AG09309 (cell line): ENCODE measurements at regions not wholly inside any gene's neighbourhood (a gene's known extent, or its start where the extent isn't known, plus 50 kb on each side); places are given as distances from the start of the nearest gene placed in this dataset.

Experiments used
- DNase-seq: peaks from one replicate; pipeline ENCODE4 v3.0.0-alpha.2; 2010; ENCODE audit warnings: low read depth
- H3K4me3 ChIP-seq: 2 replicates; pipeline ENCODE4 v1.5.1; 2011; ENCODE audit warnings: mild to moderate bottlenecking, low read depth, low read length, moderate library complexity; ENCODE audit not compliant: control insufficient read depth
- TF ChIP-seq, protein P1 (sequence below): IDR thresholded peaks from 2 replicates; pipeline ENCODE4 v1.5.1; 2011; ENCODE audit warnings: mild to moderate bottlenecking, low read depth, low read length, inconsistent platforms; ENCODE audit not compliant: insufficient read depth, control insufficient read depth; ENCODE audit errors: missing control alignments

GRCh38 chr2:236873636-236874035 lies 212.1 kb upstream of the COPS8 start:
- H3K4me3 ChIP-seq, result no peak overlapping the region
- TF ChIP-seq, protein P1, sequence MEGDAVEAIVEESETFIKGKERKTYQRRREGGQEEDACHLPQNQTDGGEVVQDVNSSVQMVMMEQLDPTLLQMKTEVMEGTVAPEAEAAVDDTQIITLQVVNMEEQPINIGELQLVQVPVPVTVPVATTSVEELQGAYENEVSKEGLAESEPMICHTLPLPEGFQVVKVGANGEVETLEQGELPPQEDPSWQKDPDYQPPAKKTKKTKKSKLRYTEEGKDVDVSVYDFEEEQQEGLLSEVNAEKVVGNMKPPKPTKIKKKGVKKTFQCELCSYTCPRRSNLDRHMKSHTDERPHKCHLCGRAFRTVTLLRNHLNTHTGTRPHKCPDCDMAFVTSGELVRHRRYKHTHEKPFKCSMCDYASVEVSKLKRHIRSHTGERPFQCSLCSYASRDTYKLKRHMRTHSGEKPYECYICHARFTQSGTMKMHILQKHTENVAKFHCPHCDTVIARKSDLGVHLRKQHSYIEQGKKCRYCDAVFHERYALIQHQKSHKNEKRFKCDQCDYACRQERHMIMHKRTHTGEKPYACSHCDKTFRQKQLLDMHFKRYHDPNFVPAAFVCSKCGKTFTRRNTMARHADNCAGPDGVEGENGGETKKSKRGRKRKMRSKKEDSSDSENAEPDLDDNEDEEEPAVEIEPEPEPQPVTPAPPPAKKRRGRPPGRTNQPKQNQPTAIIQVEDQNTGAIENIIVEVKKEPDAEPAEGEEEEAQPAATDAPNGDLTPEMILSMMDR, result no peak
- DNase-seq, result no peak

DNA sequence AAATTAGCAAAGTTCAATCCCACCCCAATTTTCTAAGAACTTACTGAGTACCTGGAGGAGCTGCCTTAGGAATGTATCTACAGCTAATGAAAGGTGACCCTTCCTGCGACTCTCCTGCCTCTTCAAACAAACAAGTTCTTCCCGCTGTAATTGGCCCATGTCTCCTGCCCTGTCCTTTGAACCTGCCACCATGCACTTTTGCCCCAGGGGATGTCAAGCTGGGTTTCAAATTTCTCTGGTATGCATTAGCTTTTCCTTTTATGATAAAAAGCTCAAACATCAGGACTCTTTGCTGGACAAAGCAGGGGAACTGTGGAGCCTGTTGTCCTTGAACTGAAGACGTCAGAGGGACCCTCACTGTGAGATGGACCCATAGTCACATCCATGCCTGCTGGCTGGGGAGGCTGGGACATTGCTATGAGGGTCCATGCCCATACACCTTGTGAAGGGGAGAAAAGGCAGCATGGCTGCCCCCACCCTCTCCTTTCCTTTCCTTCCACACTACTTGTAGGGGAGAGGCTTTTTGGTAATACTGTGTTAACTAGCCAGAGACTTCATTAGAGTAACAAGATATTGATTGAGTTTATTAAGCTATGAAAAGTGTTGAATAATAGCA lies 210.7 kb upstream of the COPS8 start:
- TF ChIP-seq, protein P1, result no peak
- DNase-seq, result no peak
- no peak overlapping the region for H3K4me3 ChIP-seq

- DNase-seq, result no peak
- no peak overlapping the region for H3K4me3 ChIP-seq
- TF ChIP-seq, protein P1, result no peak
These were observed 209.7 kb upstream of the COPS8 start for GRCh38 chr2:236875906-236876505.

DNA sequence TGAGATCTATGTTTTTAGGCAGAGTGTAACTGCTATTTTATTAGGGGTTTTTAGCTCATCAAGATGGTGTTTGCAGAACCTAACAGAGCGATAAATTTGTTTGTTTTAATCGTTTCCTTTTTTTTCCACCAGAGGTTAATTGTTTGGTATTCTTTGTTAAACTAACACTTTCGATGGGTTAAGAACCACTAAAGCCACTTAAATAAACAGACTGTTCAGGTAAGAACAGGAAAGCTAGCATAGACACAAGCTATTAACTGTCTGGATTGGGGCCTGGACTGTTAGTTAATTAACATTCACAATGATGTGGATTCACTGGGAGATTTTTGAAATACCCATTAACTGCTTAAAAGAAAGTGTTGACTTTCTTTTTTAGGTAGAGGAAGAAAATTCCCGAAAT lies 209.0 kb upstream of the COPS8 start:
- no peak for DNase-seq
- TF ChIP-seq, protein P1, result no peak

DNA sequence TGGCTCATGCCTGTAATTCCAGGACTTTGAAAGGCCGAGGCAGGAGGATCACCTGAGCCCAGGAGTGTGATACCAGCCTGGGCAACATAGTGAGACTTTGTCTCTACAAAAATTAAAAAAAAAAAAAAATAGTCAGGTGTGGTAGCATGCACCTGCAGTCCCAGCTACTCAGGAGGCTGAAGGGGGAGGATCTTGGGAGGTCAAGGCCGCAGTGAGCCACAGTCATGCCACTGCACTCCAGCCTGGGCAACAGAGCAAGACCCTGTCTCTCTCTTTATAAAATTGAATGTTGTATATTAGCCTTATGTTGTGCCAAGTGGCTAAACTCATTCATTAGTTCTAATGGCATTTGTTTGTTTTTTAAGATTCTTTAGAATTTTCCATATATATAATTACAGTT lies 207.7 kb upstream of the COPS8 start:
- TF ChIP-seq, protein P1, result no peak
- no peak overlapping the region for H3K4me3 ChIP-seq
- DNase-seq, result no peak

More for the DNA sequence above, 209.0 kb upstream of the COPS8 start:
- H3K4me3 ChIP-seq, result no peak overlapping the region

DNA sequence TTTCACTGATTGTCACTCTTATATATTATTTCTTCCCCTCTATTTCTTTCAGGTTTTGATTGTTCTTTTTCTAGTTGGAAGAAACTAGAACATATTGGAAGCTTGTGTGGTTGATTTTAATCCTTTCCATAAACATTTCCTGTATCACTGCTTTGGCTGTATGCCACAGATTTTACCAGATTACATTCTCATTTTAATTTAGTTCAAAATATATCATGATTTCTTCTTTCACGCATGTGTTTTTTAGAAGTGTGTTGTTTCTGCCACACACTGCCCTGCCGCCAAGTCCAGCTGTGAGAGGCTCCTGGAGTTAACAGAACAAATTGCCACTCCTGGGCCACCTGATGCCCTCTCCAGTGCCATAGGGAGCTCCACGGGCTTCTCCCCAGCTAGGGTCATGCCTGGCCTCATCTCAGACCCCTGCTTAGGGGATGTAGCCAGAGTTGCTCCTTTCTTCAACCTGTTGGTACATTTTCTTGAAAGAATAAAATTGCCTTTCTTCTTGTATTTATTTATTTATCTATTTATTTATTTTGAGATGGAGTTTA lies 206.2 kb upstream of the COPS8 start:
- no peak overlapping the region for H3K4me3 ChIP-seq
- no peak for DNase-seq
- TF ChIP-seq, protein P1, result no peak

DNA sequence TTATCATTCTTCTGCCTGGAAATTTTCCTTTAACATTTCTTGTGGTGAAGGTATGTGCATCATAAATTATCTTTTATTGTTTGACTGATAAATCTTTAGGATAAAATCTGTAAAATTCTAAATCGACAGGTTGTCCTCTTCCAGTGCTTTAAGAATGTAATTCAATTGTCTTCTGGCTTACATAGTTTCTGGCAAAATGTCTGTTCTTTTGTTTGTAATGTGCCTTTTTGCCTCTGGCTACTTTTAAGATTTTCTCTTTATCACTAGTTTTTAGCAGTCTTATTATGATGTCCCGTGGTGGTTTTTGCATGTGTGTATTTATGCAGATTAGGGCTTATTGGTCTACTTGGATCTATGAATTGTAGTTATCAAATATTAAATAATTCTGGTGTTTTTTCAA lies 203.6 kb upstream of the COPS8 start:
- TF ChIP-seq, protein P1, result no peak
- DNase-seq, result no peak
- H3K4me3 ChIP-seq, result no peak overlapping the region
